GM18907 (cell line): ENCODE measurements at regions not wholly inside any gene's neighbourhood (a gene's known extent, or its start where the extent isn't known, plus 50 kb on each side); places are given as distances from the start of the nearest gene placed in this dataset.
"Not testable (repeated sequence)": the region's sequence is repeated elsewhere in the genome, so short reads cannot be mapped to it uniquely, and the experiment has no call there.

Source experiments
- ATAC-seq: cut with Tn5 transposase; IDR thresholded peaks from one replicate; pipeline ENCODE4 v1.9.1; 2021; ENCODE audit warnings: mild to moderate bottlenecking, moderate library complexity; ENCODE audit not compliant: unreplicated experiment

- ATAC-seq = no peak
Measured at GRCh38 chr22:23501261-23501619, 78.8 kb downstream of the IGLL1 start.

- ATAC-seq = no peak
Measured at GRCh38 chr22:23500508-23501260, 79.4 kb downstream of the IGLL1 start.

DNA sequence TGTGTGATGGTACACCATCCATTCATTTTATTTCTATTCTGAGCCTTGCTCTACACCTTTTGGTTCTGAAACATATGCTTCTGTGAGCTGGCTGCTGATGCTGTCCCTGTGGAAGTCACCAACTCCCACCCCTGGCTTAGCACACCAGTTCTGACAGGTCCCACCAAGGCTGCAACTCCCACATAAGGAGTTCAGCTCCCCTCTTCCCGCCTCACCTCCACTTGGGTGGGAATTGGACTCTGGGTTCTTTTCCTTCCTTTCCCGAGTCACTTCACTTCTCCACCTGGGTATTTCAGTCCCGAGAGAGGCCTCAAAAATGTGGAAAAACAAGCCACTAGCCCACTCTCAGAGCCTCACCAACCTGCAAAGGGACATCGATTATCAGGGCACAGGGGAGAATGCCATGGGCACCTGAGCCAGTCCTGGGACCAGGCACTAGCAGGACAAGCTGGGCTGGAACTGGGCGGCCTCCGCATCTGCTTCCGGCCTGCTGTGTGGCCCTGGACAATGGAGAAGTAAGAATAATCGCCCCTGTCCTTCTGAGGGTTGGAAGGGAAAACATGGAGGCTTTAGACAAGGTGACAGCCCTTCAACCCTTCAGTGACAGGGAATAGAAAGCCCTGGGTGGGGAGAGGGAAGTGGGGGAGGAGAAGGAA lies 80.1 kb downstream of the IGLL1 start:
- ATAC-seq = no peak

DNA sequence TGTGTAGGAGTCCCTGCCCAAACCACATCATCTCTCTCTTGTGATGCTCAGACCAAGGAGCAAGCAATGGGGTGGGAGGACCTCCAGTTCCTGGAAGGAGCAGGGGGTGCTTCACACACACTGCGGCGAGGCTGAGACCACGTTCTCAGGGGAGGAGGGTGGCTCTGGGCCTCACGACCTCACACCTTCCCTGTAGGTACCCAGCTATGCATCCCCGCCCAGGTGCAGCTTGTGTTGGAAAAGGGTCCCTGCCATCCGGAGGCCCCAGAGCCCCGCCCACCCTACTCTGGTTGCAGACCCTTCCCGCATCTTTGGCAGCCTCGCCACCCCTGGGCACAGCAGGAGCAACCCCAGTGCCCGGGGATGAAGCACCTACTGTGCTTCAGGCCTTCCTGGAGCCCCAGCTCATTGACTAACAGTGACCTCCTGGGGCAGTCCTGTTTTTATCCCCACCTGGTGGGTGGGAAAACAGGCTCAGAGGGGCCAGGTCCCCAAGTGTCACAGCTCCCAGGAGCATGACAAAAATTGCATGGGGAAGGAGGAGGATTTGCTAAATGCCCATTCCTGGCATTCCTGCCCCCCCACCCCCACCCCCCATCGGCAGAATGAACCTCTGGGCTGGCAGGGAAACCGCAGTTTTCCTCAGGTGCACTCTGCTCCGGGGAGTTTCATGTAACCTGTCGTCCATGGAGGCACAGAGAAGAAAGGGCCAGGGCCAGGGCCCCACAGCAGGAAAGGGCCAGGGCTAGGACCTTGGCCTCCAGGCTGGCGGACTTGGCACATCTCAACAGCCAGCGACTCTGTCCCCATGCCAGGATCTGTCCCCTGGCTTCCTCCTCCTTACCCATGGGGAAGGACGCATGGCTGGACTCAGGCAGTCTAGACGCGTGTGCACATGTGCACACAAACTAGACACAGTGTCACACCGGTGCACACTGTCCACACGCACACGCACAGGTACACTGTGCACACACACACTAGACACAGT lies 81.0 kb downstream of the IGLL1 start:
- no peak for ATAC-seq

DNA sequence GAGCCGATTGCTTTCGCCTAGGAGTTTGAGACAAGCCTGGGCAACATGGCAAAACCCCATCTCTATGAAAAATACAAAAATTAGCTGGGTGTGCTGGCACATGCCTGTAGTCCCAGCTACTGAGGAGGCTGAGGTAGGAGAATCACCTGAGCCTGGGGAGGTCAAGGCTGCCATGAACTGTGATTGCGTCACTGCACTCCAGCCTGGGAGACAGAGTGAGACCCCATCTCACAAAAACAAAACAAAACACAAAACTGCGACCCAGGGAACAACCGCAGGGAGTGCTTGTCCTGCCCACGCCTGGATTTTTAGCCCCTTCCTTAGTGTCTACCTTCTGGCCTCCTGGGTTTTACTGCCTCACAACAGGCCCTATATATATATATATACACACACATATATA lies 82.2 kb downstream of the IGLL1 start:
- ATAC-seq = not testable (repeated sequence)

DNA sequence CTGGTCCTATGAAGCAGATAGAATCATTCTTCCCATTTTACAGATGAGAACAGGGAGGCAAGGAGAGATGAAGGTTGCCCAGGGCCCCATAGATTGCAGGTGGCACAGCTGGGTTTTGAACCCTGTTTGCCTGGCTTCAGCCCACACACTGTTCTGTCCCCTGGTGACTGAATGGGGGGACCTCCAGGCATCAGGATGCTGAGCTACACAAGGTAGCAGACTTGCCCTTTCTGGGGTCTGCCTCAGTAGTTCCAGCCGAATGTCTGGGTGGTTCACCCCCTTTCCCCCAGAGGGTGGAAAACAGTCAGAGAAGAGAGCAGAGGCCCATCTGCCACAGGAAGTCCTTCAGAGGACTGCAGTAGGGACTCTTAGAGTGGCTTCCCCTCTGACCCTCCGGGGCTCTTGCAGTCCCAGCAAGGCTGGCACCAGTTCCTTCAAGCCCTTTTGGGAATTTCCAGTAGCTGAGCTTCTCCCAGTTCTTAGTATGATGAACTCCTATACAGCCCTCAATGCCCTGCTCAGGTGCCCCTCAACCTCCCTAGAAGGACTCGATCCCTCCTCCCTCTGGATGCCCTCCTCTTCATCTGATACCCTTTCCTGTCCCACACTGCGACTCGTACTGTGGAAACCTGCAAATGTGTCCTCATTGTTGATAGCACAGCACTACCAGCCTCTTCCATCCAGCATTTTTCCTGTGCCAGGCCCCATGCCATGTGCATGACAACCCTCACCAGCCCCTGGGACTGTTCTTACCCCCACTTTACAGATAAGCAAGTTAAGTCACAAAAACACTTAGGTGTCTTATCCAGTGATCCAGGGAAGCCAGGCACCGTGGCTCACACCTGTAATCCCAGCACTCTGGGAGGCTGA lies 82.8 kb downstream of the IGLL1 start:
- no peak for ATAC-seq

DNA sequence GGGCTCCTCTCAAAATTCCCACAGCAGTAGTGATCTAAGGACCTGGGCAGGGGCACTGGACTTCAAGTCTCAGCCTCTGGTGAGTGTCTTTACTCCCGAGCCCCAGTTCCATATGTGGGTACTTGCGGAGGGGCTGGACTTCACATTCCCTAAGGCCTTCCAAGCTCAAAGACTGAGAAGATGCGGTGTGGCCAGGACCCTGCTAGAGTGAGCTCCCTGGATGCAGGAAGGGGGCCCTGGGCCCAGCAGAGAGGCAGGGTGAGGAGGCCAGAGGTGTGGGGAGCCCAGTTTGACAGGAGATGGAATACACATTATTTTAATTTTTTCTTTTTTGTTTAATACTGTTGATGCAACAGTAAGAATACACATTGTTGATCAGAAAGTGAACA lies 83.7 kb downstream of the IGLL1 start:
- ATAC-seq = no peak

GRCh38 chr22:23495614-23496444 lies 84.3 kb downstream of the IGLL1 start:
- ATAC-seq = no peak

DNA sequence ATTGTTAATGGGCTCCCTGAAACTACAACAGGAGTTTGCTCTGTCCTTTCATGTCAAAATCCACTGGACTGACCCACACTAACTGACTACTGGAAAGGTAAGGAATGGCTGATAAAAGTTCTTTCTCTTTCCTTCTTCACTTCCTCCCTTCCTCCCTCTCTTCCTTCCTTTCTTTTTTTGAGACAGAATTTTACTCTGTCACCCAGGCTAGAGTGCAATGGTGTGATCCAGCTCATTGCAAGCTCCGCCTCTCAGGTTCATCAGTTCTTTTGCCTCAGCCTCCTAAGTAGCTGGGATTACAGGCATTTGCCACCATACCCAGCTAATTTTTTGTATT lies 85.2 kb downstream of the IGLL1 start:
- ATAC-seq = no peak

DNA sequence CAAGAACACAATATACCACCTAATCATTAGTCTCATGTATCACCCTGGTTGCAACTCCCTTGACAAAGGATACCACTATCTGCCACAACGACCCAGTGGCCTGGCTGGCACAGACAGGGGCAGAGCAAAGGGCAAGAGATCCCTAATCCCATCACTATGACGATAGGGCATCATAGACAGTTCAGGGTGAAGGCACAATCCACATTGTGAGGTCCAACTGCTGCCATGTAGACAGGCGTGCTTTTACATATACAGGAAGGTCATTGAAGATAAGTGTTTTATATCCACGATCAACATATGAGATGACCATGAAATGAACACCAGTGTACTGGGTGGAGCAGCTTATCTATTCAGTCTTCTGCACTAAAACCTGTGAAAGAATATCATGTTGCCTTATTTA lies 94.6 kb downstream of the IGLL1 start:
- ATAC-seq = no peak

GRCh38 chr22:23484651-23485050 lies 95.4 kb downstream of the IGLL1 start:
- ATAC-seq = no peak

DNA sequence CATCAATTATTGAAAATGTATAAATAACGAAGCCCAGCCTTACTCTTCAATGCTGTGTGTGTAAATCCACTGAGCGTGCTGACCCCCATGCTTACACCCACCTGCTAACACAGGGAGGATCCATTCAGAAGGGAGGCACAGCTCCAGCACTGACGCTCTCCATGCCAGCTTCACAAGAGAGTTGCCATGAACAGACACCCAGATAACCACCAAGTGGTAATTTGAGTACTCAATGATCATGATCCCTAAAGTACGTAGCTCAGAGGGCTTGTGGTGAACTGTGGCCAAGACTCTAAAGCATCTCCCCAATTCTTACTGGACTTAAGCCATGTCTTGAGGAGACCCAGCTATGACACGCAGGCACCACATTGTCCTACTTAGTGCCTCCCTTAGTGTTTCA lies 98.7 kb downstream of the IGLL1 start:
- ATAC-seq = no peak

- ATAC-seq = no peak
Measured at GRCh38 chr22:23478175-23478574, 101.9 kb downstream of the IGLL1 start.

DNA sequence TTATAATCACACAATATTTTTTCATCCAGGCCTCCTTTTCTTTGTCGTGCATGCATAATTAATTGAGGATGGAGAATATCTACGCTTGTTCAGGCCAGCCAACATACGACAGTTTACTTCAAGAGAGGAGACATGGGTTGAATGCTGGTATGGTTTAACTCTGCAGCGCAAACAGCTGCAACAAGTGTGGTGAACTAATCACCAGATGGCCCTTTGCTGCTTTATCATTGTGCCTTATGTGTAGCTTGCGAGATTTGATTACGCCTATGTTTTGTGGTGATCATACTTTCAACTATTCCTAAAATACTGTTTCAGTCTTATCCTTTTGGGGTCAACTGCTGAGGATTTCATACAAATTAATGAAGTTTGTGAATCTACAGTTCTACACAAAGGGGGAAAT lies 105.6 kb downstream of the IGLL1 start:
- ATAC-seq = not testable (repeated sequence)

GRCh38 chr22:23473901-23474300 lies 106.2 kb downstream of the IGLL1 start:
- ATAC-seq = no peak

DNA sequence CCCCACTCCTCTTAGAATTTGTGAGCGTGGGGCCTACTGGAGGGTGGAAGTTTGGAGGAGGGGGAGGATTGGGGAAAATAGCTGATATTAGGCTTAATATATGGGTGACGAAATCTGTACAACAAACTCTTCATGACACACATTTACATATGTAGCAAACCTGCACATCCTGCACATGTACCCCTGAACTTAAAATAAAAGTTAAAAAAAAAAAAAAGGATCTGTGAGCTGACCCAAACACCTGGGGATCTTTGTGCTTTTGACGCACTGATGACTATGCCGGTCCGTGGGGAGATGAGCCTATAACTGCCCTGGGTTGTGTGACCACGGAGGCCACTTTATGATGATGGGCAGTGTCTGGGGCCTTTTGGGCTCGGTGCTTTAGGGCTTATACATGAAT lies 107.7 kb downstream of the IGLL1 start:
- not testable (repeated sequence) for ATAC-seq

DNA sequence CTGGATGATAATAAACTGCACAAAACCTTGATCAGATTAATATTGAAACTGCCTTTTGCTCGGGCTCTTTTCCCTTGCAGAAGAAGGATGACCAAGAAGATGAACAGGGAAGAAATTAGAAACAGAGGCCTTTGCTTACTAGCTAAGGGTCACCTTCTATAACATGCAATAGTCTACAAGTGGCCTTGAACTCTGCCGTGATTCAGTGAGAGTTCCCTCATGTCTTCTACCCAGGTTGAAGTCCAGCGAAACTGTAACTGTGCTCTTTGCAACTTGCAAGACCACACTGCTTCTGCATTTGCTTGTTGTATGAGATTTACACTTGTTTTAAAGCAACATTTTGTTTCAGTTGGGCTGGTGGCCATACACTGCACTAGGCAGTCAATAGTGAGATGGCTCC lies 108.4 kb downstream of the IGLL1 start:
- no peak for ATAC-seq

GRCh38 chr22:23470811-23471389 lies 109.2 kb downstream of the IGLL1 start:
- no peak for ATAC-seq

DNA sequence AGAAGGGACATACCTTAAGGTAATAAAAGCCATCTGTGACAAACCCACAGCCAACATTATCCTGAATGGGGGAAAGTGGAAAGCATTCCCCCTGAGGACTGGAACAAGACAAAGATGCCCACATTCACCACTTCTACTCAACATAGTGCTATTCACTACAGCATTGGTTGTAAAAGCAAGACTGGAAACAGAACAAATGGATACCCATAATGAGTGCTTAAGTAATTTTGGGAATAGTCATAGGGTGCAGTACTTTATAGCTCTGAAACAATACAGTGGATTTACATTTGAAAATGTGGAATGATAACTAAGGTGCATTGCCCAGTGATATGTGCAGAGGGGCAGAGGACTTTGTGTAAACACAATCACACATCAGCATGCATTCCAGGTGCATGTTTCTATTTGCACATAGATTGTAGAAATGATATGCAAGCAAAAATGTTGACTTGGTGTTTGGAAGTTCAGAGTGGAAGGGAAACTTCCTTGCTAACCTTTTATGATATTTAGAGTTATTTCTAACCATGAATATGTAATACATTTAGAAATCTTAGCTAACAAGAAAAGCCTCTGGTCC lies 112.3 kb downstream of the IGLL1 start:
- no peak for ATAC-seq
